HG03045 (cell line): ENCODE measurements at regions not wholly inside any gene's neighbourhood (a gene's known extent, or its start where the extent isn't known, plus 50 kb on each side); places are given as distances from the start of the nearest gene placed in this dataset.
"Not testable (repeated sequence)": the region's sequence is repeated elsewhere in the genome, so short reads cannot be mapped to it uniquely, and the experiment has no call there.

ENCODE experiments used
- ATAC-seq: cut with Tn5 transposase; IDR thresholded peaks from one replicate; pipeline ENCODE4 v1.9.1; 2021; ENCODE audit warnings: mild to moderate bottlenecking, moderate library complexity; ENCODE audit not compliant: unreplicated experiment

GRCh38 chr5:92610435-92610834 lies 970.6 kb downstream of the NR2F1-AS1 start:
- not testable (repeated sequence) for ATAC-seq

- no peak for ATAC-seq
Observed at GRCh38 chr5:92605591-92605990, 975.4 kb downstream of the NR2F1-AS1 start.

DNA sequence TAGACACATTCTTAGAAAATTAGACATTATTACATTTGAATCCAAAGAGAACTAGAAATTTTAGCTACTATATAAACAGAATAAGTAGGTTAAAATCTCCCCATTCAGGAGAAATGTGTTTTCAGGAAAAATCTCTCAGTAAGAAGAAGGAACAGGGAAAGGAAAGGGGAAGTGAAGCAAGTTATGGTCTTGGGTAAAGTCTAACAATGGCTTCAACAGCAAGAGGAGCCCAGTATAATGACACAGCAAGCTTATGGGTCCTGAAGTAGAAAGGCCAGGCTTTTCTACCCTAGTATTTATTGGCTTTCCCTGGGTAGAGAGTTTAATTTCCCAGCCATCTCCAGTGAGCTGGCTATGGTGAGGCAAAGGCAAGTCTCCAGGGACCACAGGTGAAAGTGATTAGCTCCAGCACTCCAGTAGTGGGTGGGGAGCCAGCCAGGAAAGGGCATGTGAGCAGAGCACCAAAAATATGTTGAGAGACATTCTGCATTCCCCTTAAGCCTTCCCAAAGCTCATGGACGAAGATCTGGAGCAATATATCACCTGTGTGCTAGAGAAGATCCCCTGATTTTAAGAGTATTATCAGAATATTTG lies 981.7 kb downstream of the NR2F1-AS1 start:
- no peak for ATAC-seq

DNA sequence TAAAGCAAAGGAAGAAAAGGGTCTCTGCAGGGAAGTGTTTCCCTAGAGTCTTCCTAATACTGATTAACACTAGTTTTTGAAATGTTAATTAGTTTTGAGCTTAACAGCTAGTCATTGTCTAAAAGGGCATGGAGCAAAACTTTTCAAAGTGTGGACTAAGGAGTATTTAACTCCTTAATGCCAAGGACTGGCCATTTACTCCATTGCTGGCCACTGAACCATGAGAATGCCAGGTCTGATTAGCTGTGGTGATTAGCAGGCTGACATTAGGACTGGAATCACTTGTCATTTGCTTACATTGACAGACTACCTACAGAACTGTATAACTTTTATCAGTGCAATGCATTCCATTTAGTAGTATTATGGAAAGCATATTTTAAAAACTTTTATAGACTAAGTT lies 987.0 kb downstream of the NR2F1-AS1 start:
- no peak for ATAC-seq

DNA sequence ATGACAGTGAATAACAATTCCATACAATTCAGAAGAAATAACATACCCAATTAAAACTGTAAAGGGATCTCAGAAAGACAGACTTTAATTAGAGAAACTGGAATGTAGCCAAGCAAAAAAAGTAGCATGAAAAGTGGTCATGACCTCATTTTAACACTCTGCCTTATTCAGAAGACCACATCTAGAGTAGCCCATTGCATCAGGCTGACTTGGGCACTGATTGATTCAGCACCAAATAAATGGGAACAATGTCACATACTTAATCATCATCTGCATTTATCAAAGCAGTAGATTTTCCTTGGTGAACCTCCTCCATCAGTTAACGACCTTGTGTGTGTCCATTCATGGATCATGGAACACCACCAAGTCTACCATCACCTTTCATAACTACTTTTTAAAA lies 992.1 kb downstream of the NR2F1-AS1 start:
- ATAC-seq: no peak

- no peak for ATAC-seq
Observed at GRCh38 chr5:92581690-92582089, 999.3 kb downstream of the NR2F1-AS1 start.

GRCh38 chr5:92581249-92581648 lies 999.8 kb downstream of the NR2F1-AS1 start:
- ATAC-seq: no peak

DNA sequence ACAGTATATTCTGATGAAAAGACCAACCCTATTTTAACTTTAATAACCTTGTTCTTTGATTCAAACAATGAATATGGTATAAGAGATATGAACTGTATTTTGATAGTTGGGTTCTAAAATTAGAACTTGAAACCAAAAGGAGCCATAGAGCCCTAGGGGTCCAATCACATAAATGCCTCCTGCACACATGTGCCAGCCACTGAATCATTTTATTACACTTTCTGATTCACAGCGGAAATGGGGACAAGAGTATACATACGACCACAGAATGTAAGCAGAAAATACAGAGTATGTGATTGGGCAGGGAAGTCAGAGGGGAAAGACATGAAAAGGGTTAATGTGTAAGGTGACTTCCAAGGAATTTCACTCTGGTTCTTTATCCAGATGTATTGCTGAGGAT lies 1000.2 kb downstream of the NR2F1-AS1 start:
- ATAC-seq: no peak

GRCh38 chr5:92574023-92574422 lies 1007.0 kb downstream of the NR2F1-AS1 start:
- no peak for ATAC-seq

GRCh38 chr5:92568522-92568921 lies 1012.5 kb downstream of the NR2F1-AS1 start:
- ATAC-seq: no peak

DNA sequence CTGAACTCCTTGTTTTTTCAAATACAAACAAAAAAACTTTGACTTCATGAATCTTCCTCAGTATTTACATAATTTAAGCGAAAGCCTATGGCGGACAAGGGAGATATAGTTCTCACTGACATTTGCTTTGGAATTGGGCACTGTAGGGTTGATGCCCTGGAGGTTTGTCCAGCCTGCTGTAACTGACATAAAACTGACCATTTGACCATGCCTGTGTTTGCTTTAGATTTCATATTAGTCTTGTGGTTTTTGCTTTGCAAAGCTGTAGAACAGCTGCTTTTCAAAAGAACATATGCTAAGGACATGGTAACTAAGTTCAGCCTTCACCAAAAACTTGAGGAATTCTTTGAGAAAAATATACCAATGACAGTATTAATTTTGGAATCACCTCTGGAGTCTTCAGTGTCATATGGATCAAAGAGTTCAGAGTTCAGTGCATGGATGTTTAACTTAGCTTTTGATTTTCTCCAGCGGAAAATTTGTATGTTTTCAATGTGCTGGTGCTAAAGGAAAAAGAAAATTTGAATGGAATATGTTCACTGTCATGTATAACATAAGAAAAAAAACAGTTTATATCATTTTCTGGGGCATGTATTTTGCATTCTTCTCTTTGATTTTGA lies 1013.1 kb downstream of the NR2F1-AS1 start:
- no peak for ATAC-seq

GRCh38 chr5:92566113-92566786 lies 1014.8 kb downstream of the NR2F1-AS1 start:
- no peak for ATAC-seq

- no peak for ATAC-seq
Observed at GRCh38 chr5:92565673-92566072, 1015.3 kb downstream of the NR2F1-AS1 start.

- no peak for ATAC-seq
Observed at GRCh38 chr5:92562065-92562464, 1019.0 kb downstream of the NR2F1-AS1 start.

- no peak for ATAC-seq
Observed at GRCh38 chr5:92561411-92561959, 1019.5 kb downstream of the NR2F1-AS1 start.

DNA sequence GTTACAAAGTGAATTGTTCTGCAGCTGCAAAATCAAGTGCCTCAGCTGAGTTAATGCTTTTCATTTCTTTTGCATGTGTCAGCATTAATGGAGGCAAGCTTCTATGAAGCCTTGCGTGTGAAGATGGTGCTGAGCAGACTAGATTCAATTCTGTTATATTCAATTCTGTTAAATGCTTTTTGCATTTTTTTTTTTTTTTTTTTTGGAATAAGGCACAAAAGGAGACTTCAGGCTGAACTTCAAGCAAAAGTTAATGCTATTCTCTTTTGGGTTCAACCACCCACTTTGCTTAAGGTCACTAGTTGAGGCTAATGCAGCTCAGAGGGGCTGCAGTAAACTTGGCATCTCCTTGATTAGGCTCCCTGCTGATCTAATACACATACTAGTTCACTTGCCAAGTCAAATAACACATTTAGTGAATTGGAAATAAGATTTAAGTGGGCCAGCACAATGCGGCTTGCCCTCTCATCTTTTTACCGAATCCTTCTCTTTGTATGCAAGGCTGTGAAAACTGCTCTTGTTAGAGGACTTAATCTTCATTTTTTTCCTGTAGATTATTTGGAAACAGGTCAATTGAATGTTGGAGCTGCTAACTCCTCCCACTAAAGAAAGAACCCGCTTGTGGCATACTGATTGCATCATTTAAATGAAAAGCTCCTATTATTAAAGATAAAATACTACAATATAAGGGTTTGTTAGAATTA lies 1020.2 kb downstream of the NR2F1-AS1 start:
- no peak for ATAC-seq

- no peak for ATAC-seq
Observed at GRCh38 chr5:92559781-92560180, 1021.2 kb downstream of the NR2F1-AS1 start.

GRCh38 chr5:92559331-92559730 lies 1021.7 kb downstream of the NR2F1-AS1 start:
- no peak for ATAC-seq

DNA sequence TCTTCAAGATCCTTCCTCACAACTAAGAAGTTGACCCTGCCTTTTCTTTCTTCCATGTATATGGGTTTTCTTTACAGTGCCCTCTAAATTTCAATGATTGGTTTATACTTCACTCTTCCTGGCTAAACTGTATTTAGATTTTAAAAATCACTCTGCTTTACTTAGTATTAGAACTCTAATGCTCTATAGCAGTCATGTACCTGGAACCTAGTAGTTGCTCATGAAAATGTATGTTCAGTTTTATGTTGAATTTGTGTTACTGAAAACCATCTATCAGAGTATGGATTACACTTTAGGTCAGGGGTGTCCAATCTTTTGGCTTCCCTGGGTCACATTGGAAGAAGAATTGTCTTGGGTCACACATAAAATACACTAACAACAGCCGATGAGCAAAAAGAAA lies 1024.3 kb downstream of the NR2F1-AS1 start:
- ATAC-seq: no peak

DNA sequence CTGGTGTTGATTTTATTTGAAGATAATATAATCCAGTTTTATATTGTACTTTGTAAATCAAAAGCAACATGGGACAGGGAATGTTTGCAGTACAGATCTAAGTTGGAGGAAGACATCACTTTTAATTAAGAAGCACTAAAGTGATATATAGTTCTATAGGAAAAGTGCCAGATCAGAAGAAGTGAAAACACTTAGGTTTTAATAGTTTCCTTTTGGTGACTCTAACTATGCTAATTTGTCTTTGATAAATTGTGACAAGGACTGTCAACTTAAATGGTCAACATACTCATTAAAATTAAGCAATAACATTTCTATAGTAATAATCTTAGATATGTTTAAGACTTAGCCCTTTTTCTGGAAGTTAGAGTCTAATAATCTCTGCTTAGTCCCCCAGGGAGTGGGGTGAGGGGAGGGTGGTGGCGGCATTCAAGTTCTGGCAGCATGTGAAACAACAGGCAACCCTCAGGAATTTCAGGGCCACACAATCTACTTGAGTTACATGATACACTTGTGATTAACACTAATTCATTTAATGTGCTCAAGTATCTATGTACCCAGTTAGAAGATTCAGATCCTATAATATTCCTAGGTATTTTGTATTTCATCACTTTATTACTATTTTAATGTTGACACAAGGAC lies 1026.5 kb downstream of the NR2F1-AS1 start:
- no peak for ATAC-seq

DNA sequence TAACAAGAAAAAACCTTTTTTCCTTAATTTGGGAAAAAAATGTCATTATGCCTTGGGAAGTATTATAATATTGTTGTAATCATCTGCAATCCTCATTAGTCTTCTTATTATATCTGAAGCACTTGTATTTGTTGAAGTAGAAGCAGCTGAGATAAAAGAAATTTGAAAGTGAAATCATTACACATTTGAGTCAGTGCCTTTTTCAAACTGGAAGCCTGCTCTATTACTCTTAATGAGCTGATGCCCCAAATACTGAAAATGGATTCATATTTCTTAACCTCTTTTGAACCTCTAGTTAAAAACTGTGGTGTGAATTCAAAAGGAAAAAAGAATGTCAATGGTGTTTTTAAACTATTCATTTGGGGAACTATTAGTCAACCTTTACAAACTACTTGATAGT lies 1027.7 kb downstream of the NR2F1-AS1 start:
- no peak for ATAC-seq
